Activated naive CD8-positive, alpha-beta T cell treated with anti-CD3 and anti-CD28 coated beads, Interleukin-2, amount 50 U/mL, for 24 hours (primary cell): ENCODE measurements at regions not wholly inside any gene's neighbourhood (a gene's known extent, or its start where the extent isn't known, plus 50 kb on each side); places are given as distances from the start of the nearest gene placed in this dataset.

ENCODE experiments used
- ATAC-seq: fragments of 150-1000 bp; cut with Tn5 transposase; one replicate; pipeline ENCODE4 v1.10.0; 2021
- DNase-seq: peaks from one replicate; pipeline ENCODE4 v3.0.0; 2021
- H3K27ac Mint-ChIP-seq: one replicate; pipeline ENCODE4 v1.8.0; 2021; ENCODE audit warnings: mild to moderate bottlenecking, mixed read lengths
- H3K27me3 Mint-ChIP-seq: one replicate; pipeline ENCODE4 v1.8.0; 2021; ENCODE audit warnings: mixed read lengths
- H3K36me3 Mint-ChIP-seq: one replicate; pipeline ENCODE4 v1.8.0; 2021; ENCODE audit warnings: low read depth, mixed read lengths
- H3K4me1 Mint-ChIP-seq: one replicate; pipeline ENCODE4 v1.8.0; 2021; ENCODE audit warnings: mixed read lengths
- H3K4me3 Mint-ChIP-seq: one replicate; pipeline ENCODE4 v1.8.0; 2021; ENCODE audit warnings: mild to moderate bottlenecking, moderate library complexity, mixed read lengths
- H3K9me3 Mint-ChIP-seq: one replicate; pipeline ENCODE4 v1.8.0; 2021; ENCODE audit warnings: mixed read lengths

DNA sequence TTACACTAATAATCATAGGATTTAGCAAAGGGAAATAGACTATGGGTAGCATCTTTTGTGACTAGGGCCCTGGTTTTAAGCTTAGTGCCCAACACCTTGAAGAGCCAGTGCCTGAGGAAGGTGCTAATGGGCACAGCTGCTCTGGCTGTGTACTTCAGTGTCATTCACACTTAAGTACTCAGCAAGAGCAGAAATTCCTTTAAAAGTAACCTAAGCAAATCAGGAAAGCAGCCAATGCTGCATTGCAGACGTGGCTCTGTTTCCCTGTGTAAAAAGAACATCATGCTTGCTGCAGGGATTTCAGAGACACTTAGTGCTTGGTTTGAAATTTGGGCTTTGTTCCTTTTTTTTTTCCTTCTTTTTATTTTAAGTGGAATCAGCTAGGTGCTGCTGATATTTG, 505.4 kb downstream of the SUCLG1 start:
- no peak overlapping the region for H3K4me3 Mint-ChIP-seq
- no peaks in the 10 kb centered on the region for H3K36me3 Mint-ChIP-seq
- H3K27ac Mint-ChIP-seq: no peak overlapping the region
- DNase-seq (no peak), ATAC-seq (no peak)
- no peaks in the 10 kb centered on the region for H3K4me1 Mint-ChIP-seq
- peaks cover 4% of the 10 kb centered on the region for H3K27me3 Mint-ChIP-seq
- no peaks in the 10 kb centered on the region for H3K9me3 Mint-ChIP-seq

DNA sequence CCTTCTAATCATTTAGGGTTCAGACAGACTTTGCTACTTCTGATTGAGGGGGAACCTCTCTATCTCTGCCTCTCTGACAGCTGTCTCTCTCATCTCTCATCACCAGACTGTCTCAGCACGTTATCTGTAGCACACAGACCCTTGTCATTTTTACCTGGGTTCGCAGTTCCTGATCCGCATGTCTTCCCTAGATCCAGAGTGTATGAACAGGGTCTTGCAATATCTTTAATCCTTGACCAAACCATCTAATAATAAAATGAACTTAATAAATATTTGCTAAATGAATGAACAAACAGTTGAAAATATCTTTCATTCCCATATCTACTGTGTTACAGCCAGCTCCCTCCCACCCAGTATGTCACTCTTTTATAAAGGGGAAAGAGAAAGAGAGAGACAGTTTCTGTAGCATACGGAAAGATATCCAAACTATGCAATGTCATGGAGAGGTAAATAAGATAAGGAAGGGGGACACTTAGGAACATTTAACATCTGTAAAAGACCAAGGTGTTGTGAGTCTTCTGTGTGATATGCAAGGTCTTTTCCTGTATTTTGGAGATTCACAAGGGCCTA, 507.6 kb downstream of the SUCLG1 start:
- peaks cover 4% of the 10 kb centered on the region for H3K27me3 Mint-ChIP-seq
- H3K4me3 Mint-ChIP-seq: no peak overlapping the region
- H3K36me3 Mint-ChIP-seq: no peaks in the 10 kb centered on the region
- no peak overlapping the region for H3K27ac Mint-ChIP-seq
- DNase-seq: no peak
- H3K4me1 Mint-ChIP-seq: no peaks in the 10 kb centered on the region
- no peaks in the 10 kb centered on the region for H3K9me3 Mint-ChIP-seq
- no peak for ATAC-seq

DNA sequence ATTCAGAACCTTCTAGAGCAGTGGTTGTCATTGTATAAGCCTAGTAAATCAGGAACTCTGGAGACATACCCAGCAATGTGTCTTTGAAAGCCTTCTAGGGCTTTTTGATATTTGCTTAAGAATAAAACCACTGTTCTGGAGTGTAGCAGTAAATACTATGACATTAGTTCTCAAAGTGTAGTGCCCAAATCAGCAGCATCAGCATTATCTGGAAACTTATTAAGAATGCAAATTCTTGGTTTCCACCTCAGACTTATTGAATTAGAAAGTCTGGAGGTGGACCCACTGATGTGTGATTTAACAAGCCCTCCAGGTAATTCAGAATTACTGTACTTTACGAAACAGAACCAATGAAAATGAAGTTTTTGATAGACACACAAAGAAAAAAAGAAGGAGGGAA, 509.7 kb downstream of the SUCLG1 start:
- Mint-ChIP-seq H3K36me3 (no peaks in the 10 kb centered on the region), H3K4me3 (no peak overlapping the region), H3K27me3 (peaks cover 4% of the 10 kb centered on the region)

GRCh38 chr2:83944191-83944590, 514.9 kb downstream of the SUCLG1 start:
- no peaks in the 10 kb centered on the region for H3K9me3 Mint-ChIP-seq
- no peak overlapping the region for H3K4me3 Mint-ChIP-seq
- no peak for DNase-seq
- no peaks in the 10 kb centered on the region for H3K27me3 Mint-ChIP-seq
- no peak for ATAC-seq
- no peak overlapping the region for H3K27ac Mint-ChIP-seq
- H3K4me1 Mint-ChIP-seq: no peaks in the 10 kb centered on the region
- H3K36me3 Mint-ChIP-seq: no peaks in the 10 kb centered on the region

More for the DNA sequence above, 509.7 kb downstream of the SUCLG1 start:
- H3K9me3 Mint-ChIP-seq: no peaks in the 10 kb centered on the region
- ATAC-seq (no peak), DNase-seq (no peak)
- H3K27ac Mint-ChIP-seq: no peak overlapping the region
- H3K4me1 Mint-ChIP-seq: no peaks in the 10 kb centered on the region

- Mint-ChIP-seq H3K4me3 (no peak overlapping the region), H3K27me3 (no peaks in the 10 kb centered on the region), H3K36me3 (no peaks in the 10 kb centered on the region), H3K9me3 (no peaks in the 10 kb centered on the region), H3K4me1 (no peaks in the 10 kb centered on the region), H3K27ac (no peak overlapping the region)
- DNase-seq (no peak), ATAC-seq (no peak)
These were observed 515.8 kb downstream of the SUCLG1 start for GRCh38 chr2:83943265-83943664.

- no peaks in the 10 kb centered on the region for H3K27me3 Mint-ChIP-seq
- ATAC-seq (no peak), DNase-seq (no peak)
These were observed 517.2 kb downstream of the SUCLG1 start for GRCh38 chr2:83941886-83942285.

GRCh38 chr2:83933749-83934148, 525.3 kb downstream of the SUCLG1 start:
- Mint-ChIP-seq H3K27me3 (no peaks in the 10 kb centered on the region), H3K36me3 (no peaks in the 10 kb centered on the region), H3K27ac (no peak overlapping the region), H3K4me1 (no peaks in the 10 kb centered on the region), H3K4me3 (no peak overlapping the region), H3K9me3 (no peaks in the 10 kb centered on the region)
- no peak for ATAC-seq
- DNase-seq: no peak

More at GRCh38 chr2:83941886-83942285, 517.2 kb downstream of the SUCLG1 start:
- Mint-ChIP-seq H3K27ac (no peak overlapping the region), H3K4me1 (no peaks in the 10 kb centered on the region), H3K9me3 (no peaks in the 10 kb centered on the region), H3K36me3 (no peaks in the 10 kb centered on the region), H3K4me3 (no peak overlapping the region)

- ATAC-seq (no peak), DNase-seq (no peak)
- Mint-ChIP-seq H3K9me3 (no peaks in the 10 kb centered on the region), H3K4me1 (no peaks in the 10 kb centered on the region), H3K27ac (no peak overlapping the region), H3K27me3 (peaks cover 5% of the 10 kb centered on the region), H3K4me3 (no peak overlapping the region), H3K36me3 (no peaks in the 10 kb centered on the region)
These were observed 535.5 kb downstream of the SUCLG1 start for GRCh38 chr2:83923531-83923930.

DNA sequence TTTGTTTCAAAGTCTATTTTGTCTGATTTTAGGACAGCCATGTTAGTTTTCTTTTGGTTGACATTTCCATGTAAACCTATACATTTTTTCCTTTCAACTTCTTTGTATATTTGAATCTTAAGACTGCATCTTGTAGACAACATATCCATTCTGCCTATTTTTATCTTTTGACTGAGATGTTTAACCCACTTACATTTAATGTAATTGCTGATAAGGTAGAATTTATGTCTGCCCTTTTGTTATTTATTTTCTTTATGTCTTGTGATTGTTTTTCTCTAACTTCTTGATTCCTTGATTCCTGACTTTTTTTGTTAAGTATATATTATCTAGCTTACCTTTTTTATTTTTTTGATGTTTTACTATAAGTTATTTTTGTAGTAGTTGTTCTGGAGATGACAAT, 542.5 kb downstream of the SUCLG1 start:
- H3K36me3 Mint-ChIP-seq: no peaks in the 10 kb centered on the region
- H3K9me3 Mint-ChIP-seq: peaks cover 5% of the 10 kb centered on the region
- H3K27ac Mint-ChIP-seq: no peak overlapping the region
- ATAC-seq (no peak), DNase-seq (no peak)
- peaks cover 1% of the 10 kb centered on the region for H3K27me3 Mint-ChIP-seq
- no peaks in the 10 kb centered on the region for H3K4me1 Mint-ChIP-seq
- H3K4me3 Mint-ChIP-seq: no peak overlapping the region

DNA sequence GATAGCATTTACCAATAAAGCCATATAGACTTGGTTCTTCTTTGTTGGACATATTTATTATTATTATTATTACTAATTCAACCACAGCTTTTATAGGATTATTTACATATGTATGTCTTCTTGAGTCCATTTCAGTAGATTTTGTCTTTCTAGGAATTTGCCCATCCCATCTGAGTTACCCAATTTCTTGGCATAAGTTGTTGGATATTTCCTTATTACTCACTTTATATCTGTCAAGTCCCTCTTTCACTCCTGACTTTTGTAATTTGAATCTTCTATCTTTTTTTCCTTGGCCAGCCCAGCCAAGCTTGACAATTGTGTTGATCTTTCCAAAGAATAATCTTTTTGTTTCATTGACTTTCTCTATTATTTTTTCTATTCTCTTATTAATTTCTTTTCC, 543.7 kb downstream of the SUCLG1 start:
- H3K27me3 Mint-ChIP-seq: peaks cover 4% of the 10 kb centered on the region
- H3K4me1 Mint-ChIP-seq: no peaks in the 10 kb centered on the region
- H3K9me3 Mint-ChIP-seq: peaks cover 5% of the 10 kb centered on the region
- no peak for ATAC-seq
- no peak for DNase-seq
- H3K4me3 Mint-ChIP-seq: no peak overlapping the region
- no peaks in the 10 kb centered on the region for H3K36me3 Mint-ChIP-seq
- no peak overlapping the region for H3K27ac Mint-ChIP-seq

GRCh38 chr2:83908750-83909149, 550.3 kb downstream of the SUCLG1 start:
- DNase-seq (no peak), ATAC-seq (no peak)
- Mint-ChIP-seq H3K27me3 (peaks cover 2% of the 10 kb centered on the region), H3K27ac (no peak overlapping the region), H3K9me3 (peaks cover 3% of the 10 kb centered on the region), H3K36me3 (no peaks in the 10 kb centered on the region), H3K4me3 (no peak overlapping the region), H3K4me1 (no peaks in the 10 kb centered on the region)

- no peaks in the 10 kb centered on the region for H3K36me3 Mint-ChIP-seq
- no peak for DNase-seq
- H3K27ac Mint-ChIP-seq: no peak overlapping the region
These were observed 557.8 kb downstream of the SUCLG1 start for GRCh38 chr2:83901317-83901716.

DNA sequence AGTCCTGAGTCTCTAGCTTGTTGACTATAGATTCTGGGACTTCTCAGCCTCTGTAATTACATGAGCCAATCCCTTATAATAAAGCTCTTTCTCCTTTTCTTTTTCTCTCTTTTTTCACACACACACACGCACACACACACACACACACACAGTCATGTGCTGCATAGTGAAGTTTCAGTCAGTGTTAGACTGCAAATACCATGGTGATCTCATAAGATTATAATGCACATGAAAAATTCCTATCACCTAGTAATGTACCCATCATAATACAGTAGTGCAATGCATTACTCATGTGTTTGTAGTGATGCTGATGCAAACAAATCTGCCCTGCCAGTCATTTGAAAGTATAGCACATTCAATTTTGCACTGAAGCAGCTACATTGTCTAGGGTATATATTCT, 558.2 kb downstream of the SUCLG1 start:
- Mint-ChIP-seq H3K9me3 (no peaks in the 10 kb centered on the region), H3K4me3 (no peak overlapping the region), H3K27me3 (no peaks in the 10 kb centered on the region), H3K27ac (no peak overlapping the region), H3K4me1 (no peaks in the 10 kb centered on the region), H3K36me3 (no peaks in the 10 kb centered on the region)
- DNase-seq (no peak), ATAC-seq (no peak)

More at GRCh38 chr2:83901317-83901716, 557.8 kb downstream of the SUCLG1 start:
- ATAC-seq: no peak
- H3K4me3 Mint-ChIP-seq: no peak overlapping the region
- H3K4me1 Mint-ChIP-seq: no peaks in the 10 kb centered on the region
- H3K9me3 Mint-ChIP-seq: no peaks in the 10 kb centered on the region
- no peaks in the 10 kb centered on the region for H3K27me3 Mint-ChIP-seq

GRCh38 chr2:83899271-83899670, 559.8 kb downstream of the SUCLG1 start:
- Mint-ChIP-seq H3K9me3 (no peaks in the 10 kb centered on the region), H3K27me3 (no peaks in the 10 kb centered on the region), H3K27ac (no peak overlapping the region), H3K36me3 (no peaks in the 10 kb centered on the region), H3K4me3 (no peak overlapping the region), H3K4me1 (no peaks in the 10 kb centered on the region)
- ATAC-seq (no peak), DNase-seq (no peak)

DNA sequence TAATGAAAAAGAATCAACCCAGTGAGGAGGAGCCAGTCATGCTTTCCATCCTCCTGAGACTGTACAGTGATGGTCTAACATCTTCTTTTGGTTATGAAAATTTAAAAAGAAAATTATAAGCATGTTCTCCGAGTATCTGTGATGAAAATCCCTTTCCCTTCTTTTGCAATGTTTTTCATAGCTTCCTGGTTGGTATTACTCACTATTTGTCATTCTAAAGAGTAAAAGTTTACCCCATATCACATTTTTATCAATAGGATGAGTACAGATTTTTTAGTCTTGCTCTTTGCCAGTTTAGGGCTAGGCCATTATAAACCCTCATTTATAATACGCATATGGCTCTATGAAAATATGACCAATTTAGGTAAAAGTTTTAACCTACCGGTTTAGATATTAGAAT, 564.1 kb downstream of the SUCLG1 start:
- no peaks in the 10 kb centered on the region for H3K4me1 Mint-ChIP-seq
- no peak overlapping the region for H3K4me3 Mint-ChIP-seq
- no peaks in the 10 kb centered on the region for H3K9me3 Mint-ChIP-seq
- DNase-seq (no peak), ATAC-seq (no peak)
- H3K27ac Mint-ChIP-seq: no peak overlapping the region
- H3K27me3 Mint-ChIP-seq: no peaks in the 10 kb centered on the region
- no peaks in the 10 kb centered on the region for H3K36me3 Mint-ChIP-seq

DNA sequence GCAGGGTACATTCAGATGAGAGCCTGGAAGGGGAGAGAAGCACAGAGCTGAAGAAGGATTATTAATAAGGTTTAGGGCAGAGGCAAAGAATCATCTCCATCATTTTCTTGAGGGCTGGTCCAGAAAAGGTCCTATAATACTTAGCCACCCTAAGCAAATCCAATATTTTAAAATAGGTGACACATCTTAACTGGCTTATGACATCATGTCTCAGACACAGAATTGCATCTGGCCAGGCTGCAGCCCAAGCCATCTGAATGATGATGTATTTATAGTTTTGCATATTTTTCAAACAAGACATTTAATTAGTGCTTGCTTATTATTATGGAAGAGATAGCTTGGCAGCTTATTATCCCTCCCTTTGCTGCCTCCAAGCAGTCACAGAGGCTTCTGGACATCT, 571.3 kb downstream of the SUCLG1 start:
- Mint-ChIP-seq H3K36me3 (no peaks in the 10 kb centered on the region), H3K4me3 (no peak overlapping the region), H3K27ac (no peak overlapping the region), H3K27me3 (no peaks in the 10 kb centered on the region), H3K9me3 (no peaks in the 10 kb centered on the region), H3K4me1 (no peaks in the 10 kb centered on the region)
- no peak for ATAC-seq
- no peak for DNase-seq
